Left ventricle myocardium inferior (tissue), 1 donor: ENCODE measurements at regions not wholly inside any gene's neighbourhood (a gene's known extent, or its start where the extent isn't known, plus 50 kb on each side); places are given as distances from the start of the nearest gene placed in this dataset.

ENCODE experiments used
- DNase-seq: peaks from one replicate; pipeline ENCODE4 v3.0.0-alpha.2; 2020
- H3K27ac ChIP-seq: fragments of 200-600 bp; replicated peaks from 2 replicates; pipeline ENCODE4 v1.8.0; 2021
- H3K27me3 ChIP-seq: fragments of 200-600 bp; 2 replicates; pipeline ENCODE4 v1.8.0; 2021; ENCODE audit warnings: low read depth
- H3K36me3 ChIP-seq: fragments of 200-600 bp; 2 replicates; pipeline ENCODE4 v1.8.0; 2021
- H3K4me1 ChIP-seq: fragments of 200-600 bp; 2 replicates; pipeline ENCODE4 v1.8.0; 2021
- H3K4me3 ChIP-seq: fragments of 200-600 bp; 2 replicates; pipeline ENCODE4 v1.8.0; 2021; ENCODE audit warnings: mild to moderate bottlenecking, moderate library complexity
- H3K9me3 ChIP-seq: fragments of 200-600 bp; replicated peaks from 2 replicates; pipeline ENCODE4 v1.8.0; 2021
- CTCF ChIP-seq: fragments of 200-600 bp; IDR thresholded peaks from 2 replicates; pipeline ENCODE4 v1.8.0; 2021; ENCODE audit warnings: antibody characterized with exemption, mild to moderate bottlenecking, borderline replicate concordance
- intact Hi-C: fragments of 100-400 bp; cut with micrococcal nuclease; formaldehyde crosslinking; loops from one replicate; pipeline ENCODE4 v1.11.0; 2022
- donor health status: DM: no; HTN: yes; CAD: no; lungs with severe emphysema.

- DNase-seq, result no peak
- intact Hi-C loops, result no loop called here
These were observed 330.9 kb upstream of the THBS1 start for GRCh38 chr15:39250001-39250400.

GRCh38 chr15:39250460-39251186, 330.3 kb upstream of the THBS1 start:
- intact Hi-C loops, result no loop called here
- Histone ChIP-seq H3K4me3 (no peak overlapping the region), H3K27me3 (no peaks in the 10 kb centered on the region), H3K9me3 (no peaks in the 10 kb centered on the region), H3K4me1 (peaks cover 15% of the 10 kb centered on the region), H3K27ac (no peak overlapping the region), H3K36me3 (no peaks in the 10 kb centered on the region)
- no peak for DNase-seq
- TF ChIP-seq CTCF, result no peak

More at GRCh38 chr15:39250001-39250400, 330.9 kb upstream of the THBS1 start:
- no peak overlapping the region for H3K4me3 ChIP-seq
- peaks cover 15% of the 10 kb centered on the region for H3K4me1 ChIP-seq
- H3K36me3 ChIP-seq, result no peaks in the 10 kb centered on the region
- no peaks in the 10 kb centered on the region for H3K9me3 ChIP-seq
- no peak overlapping the region for H3K27ac ChIP-seq
- no peaks in the 10 kb centered on the region for H3K27me3 ChIP-seq
- TF ChIP-seq CTCF, result no peak

GRCh38 chr15:39251413-39252133, 329.3 kb upstream of the THBS1 start:
- H3K27me3 ChIP-seq, result no peaks in the 10 kb centered on the region
- TF ChIP-seq CTCF, result no peak
- DNase-seq, result no peak
- H3K27ac ChIP-seq, result no peak overlapping the region
- H3K36me3 ChIP-seq, result no peaks in the 10 kb centered on the region
- H3K4me1 ChIP-seq, result peaks cover 15% of the 10 kb centered on the region
- intact Hi-C loops, result no loop called here
- no peak overlapping the region for H3K4me3 ChIP-seq
- H3K9me3 ChIP-seq, result no peaks in the 10 kb centered on the region

- peaks cover 15% of the 10 kb centered on the region for H3K4me1 ChIP-seq
- no peak overlapping the region for H3K4me3 ChIP-seq
- H3K27me3 ChIP-seq, result no peaks in the 10 kb centered on the region
- no peak for TF ChIP-seq CTCF
- no peaks in the 10 kb centered on the region for H3K9me3 ChIP-seq
- intact Hi-C loops, result no loop called here
- DNase-seq, result no peak
- no peaks in the 10 kb centered on the region for H3K36me3 ChIP-seq
- no peak overlapping the region for H3K27ac ChIP-seq
These were observed 328.8 kb upstream of the THBS1 start for GRCh38 chr15:39252134-39252470.

GRCh38 chr15:39253552-39253951, 327.3 kb upstream of the THBS1 start:
- Histone ChIP-seq H3K27me3 (no peaks in the 10 kb centered on the region), H3K27ac (no peak overlapping the region), H3K4me3 (no peak overlapping the region), H3K9me3 (no peaks in the 10 kb centered on the region), H3K36me3 (no peaks in the 10 kb centered on the region), H3K4me1 (peaks cover 4% of the 10 kb centered on the region)
- intact Hi-C loops, result no loop called here
- no peak for DNase-seq
- no peak for TF ChIP-seq CTCF
